ENCODE measurements at regions not wholly inside any gene's neighbourhood (a gene's known extent, or its start where the extent isn't known, plus 50 kb on each side); places are given as distances from the start of the nearest gene placed in this dataset.

DNA sequence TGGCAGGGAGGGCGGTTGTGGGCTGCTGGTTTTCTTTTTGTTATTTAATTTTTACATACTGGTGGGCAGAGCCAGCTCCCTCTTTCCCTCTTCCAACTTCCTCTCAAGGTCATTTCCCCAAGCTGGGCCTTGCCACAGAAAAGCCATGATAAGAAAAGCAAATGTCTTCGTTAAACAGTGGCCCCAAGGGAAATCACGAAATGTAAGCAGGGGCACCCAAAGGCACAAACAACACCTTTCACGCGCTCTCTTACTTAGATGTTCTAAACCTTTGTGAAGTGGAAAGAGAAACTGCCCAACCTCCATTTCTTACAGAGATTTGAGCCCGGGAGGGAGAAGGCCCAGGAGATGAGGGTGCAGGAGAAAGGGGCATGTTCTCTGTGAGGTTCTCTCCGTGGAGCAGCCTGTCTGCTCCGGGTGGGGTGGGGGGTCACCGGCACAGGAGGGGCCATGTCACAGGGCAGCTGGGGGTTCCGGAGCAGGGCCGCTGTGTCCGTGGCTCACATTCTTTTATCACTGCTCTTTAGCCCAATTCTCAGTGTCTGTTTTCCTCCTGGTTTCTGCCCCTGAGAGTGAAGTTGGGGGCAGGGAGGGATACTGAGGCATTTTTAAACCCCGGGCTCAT is 190.7 kb upstream of the GATA6 start:
- TF ChIP-seq CBX2 (IDR thresholded peaks at IDR 0.05; ENCODE audit: low read depth, low read length), result no peak
- TF ChIP-seq CBX2 (CRISPR knock-in tag; IDR thresholded peaks at IDR 0.05; ENCODE audit: low read depth), result no peak
- TF ChIP-seq ZNF563 (CRISPR knock-in tag; IDR thresholded peaks at IDR 0.05), result no peak
- TF ChIP-seq USF2 (IDR thresholded peaks at IDR 0.05; ENCODE audit: low read depth, low read length), result no peak
- TF ChIP-seq USF2 (CRISPR knock-in tag; IDR thresholded peaks at IDR 0.05; ENCODE audit: borderline replicate concordance), result no peak
- TF ChIP-seq MEF2D (CRISPR knock-in tag; IDR thresholded peaks at IDR 0.05), result no peak
- TF ChIP-seq ETV6 (CRISPR knock-in tag; conservative IDR thresholded peaks at IDR 0.05), result no peak
- no peak for TF ChIP-seq ZFP36L1 (CRISPR knock-in tag; IDR thresholded peaks at IDR 0.05)
- TF ChIP-seq ADNP (CRISPR knock-in tag; IDR thresholded peaks at IDR 0.05), result no peak
